ENCODE measurements at regions not wholly inside any gene's neighbourhood (a gene's known extent, or its start where the extent isn't known, plus 50 kb on each side); places are given as distances from the start of the nearest gene placed in this dataset.

- DNase-seq (ENCODE audit: low read depth in 2 of 2) = no peak
These were observed 85.2 kb upstream of the IGLL5 start for GRCh38 chr22:22802339-22802970.

DNA sequence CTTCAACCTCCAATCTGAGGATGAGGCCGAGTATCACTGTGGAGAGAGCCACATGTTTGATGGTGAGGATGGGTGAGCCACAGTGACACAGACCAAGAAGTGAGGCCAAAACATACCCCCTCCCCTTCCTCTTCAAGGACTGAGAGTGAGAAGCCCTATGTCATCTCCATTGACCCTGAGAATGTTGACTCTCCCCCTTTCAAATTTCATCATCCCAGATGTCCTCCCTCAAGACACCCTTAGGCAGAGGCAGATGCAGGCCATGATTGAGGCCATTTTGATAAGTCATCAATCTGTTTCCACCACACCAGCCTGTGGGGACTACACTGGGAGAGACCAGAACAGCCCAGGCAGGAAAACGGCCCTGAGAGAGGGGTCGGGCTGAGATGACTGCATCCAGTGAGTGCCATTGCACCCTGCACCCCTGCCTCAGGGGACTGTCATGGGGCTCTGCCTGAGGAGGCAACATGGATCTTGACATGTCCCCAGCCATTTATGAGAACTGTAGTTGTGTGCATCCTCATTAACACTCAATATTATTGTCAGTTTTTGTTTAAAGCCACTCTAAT is 84.2 kb upstream of the IGLL5 start:
- DNase-seq (ENCODE audit: low read depth in 2 of 2) = no peak

- peak; percentile 34 to 48 for DNase-seq (ENCODE audit: low read depth in 2 of 2)
These were observed 77.6 kb upstream of the IGLL5 start for GRCh38 chr22:22810018-22810427.

DNA sequence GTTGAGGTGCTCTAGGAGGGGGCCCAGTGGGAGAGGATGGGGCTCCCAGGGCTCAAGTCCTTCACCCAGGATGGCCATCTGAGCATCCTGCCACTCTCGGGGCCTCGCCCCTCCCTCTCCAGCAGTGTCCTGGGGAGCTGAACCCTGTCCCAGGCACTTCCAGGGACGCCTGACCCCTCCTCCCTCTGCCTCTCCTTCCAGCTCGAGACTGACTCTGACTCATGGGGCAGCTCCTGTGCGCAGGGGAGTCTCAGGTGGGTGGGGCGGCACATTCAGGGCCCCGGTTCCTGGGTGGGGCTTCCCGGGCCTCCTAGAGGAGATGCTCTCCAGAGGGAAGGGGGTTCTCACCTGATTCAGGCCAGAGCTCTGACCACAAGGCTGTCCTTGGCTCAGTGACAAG is 77.1 kb upstream of the IGLL5 start:
- no peak for DNase-seq (ENCODE audit: low read depth in 2 of 2)

DNA sequence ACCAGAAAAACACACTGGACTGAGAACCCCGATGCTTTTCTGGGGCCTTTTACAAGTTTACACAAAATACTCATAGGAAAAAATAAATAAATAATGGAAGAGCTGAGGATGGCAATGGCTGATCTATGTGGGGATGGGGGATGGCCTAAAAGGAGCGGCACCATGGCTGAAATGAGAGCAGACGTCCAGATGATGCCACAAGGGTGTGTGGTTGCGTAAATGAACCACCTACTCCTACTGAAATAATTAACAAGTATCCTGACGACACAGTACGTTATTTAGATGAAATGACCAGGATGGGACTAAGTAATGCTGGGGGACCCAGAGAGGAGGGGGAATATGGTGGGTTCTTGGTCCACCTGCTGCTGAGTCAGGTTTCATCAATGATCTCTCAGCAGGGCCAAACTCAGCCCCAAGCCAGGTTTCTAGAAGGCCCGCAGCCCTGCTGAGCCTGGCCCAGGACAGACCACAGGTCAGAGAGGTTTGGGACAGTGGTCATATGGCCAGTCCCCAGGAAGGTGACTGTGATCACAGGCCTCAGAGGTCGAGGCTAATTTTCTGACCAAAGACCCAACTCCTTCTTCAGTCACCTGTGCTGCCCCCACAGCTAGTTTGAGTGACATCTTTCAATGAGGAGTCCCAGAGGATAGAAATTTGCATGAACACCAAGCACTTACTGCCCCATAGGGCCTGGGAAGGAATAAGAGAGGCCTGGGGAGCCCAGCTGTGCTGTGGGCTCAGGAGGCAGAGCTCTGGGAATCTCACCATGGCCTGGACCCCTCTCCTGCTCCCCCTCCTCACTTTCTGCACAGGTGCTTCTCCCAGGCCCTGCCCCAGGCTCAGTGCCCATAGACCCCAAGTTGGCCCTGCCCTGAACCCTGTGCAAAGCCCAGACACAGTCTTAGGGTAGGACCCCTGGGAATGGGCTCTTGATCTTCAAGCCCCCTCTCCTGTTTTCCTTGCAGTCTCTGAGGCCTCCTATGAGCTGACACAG is 76.3 kb upstream of the IGLL5 start:
- DNase-seq (ENCODE audit: low read depth in 2 of 2) = no peak

- no peak for DNase-seq (ENCODE audit: low read depth in 2 of 2)
These were observed 75.3 kb upstream of the IGLL5 start for GRCh38 chr22:22812031-22812905.

GRCh38 chr22:22813126-22814075 is 74.2 kb upstream of the IGLL5 start:
- DNase-seq (ENCODE audit: low read depth in 2 of 2) = no peak

DNA sequence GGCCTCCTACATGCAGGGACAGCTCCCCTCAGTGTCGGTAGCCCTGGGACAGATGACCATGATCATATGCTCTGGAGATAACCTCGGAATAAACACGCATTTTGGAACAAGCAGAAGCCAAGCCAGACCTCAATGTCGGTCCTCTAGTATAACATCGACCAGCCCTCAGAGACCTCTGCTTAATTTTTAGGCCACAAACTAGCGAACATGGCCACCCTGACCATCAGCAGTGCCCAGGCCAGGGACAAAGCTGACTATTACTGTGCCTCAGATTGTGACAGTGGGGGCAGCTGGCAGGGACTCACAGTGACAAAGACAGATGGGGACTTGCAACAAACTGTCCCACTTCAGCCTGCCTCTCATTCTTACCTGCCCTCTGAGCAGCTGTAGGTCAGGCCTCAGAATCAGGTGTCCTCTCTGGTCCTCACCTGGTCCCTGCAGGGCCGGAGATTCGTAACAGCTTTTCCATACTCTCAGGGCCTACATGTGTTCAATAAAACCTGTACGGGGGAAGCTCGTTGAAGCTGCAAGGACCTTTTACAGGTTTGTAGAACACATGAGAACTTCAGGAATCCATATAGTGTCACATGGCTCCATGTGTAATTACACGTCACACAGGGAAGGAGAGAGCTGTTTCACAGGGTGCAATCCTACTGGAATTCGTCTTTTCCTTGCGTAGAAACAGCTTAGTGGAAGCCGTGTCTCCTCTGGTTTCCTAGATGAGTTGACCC is 72.8 kb upstream of the IGLL5 start:
- DNase-seq (ENCODE audit: low read depth in 2 of 2) = no peak

- no peak for DNase-seq (ENCODE audit: low read depth in 2 of 2)
These were observed 72.0 kb upstream of the IGLL5 start for GRCh38 chr22:22815397-22816170.

- no peak for DNase-seq (ENCODE audit: low read depth in 2 of 2)
These were observed 71.5 kb upstream of the IGLL5 start for GRCh38 chr22:22816171-22816514.

DNA sequence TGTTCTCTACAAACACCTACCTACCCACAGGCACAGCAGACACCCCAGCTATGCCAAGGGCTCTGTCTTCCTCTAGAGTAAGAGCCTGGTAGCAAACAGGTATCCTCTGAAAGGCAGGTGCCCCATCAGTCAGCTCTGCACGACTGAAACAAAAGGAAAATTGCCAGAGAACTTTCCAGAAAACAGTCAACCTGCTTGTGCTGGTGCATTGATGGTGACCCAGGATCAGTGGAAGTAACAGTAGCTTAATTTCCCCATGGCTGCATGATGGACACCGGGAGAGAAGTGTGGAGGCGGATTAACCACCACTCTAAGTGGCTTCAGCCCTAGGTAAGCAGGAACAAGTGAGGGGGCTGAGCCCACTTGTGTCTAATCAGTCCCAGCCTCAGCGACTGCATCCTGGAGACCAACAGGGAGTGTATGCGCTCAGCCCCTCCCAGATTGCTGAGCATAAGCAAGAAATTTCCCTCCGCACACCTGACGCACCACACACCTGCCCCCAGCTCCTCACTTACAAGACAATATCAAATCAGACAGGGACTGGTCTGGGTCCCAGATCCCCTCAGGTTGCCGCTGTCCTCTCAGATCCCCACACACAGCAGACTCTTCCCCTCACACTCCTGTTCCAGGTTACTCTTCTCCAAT is 70.7 kb upstream of the IGLL5 start:
- DNase-seq (ENCODE audit: low read depth in 2 of 2) = no peak

GRCh38 chr22:22817468-22818201 is 70.0 kb upstream of the IGLL5 start:
- no peak for DNase-seq (ENCODE audit: low read depth in 2 of 2)

- no peak for DNase-seq (ENCODE audit: low read depth in 2 of 2)
These were observed 69.4 kb upstream of the IGLL5 start for GRCh38 chr22:22818202-22818538.

- no peak for DNase-seq (ENCODE audit: low read depth in 2 of 2)
These were observed 68.5 kb upstream of the IGLL5 start for GRCh38 chr22:22818861-22819855.

- DNase-seq (ENCODE audit: low read depth in 2 of 2) = no peak
These were observed 67.5 kb upstream of the IGLL5 start for GRCh38 chr22:22820076-22820475.

DNA sequence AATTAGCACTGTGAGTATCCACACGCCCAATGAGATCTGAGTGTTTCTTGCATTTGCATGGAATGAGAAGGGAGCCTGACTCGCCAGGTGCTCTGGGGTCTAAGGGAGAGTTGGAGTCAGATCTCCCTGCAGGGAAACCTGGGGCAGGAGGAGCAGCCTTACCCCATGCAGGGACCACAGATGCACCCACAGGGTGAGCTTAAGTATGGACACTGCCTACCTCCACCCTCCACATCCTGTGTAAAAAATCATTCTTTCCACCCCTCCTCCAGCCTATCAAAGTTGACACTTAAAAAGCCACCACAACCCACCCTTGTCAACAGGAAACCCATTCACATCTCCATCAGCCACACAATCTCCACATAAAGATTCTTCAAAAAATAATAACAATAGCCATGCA is 67.0 kb upstream of the IGLL5 start:
- DNase-seq (ENCODE audit: low read depth in 2 of 2) = no peak

GRCh38 chr22:22821340-22821739 is 66.3 kb upstream of the IGLL5 start:
- no peak for DNase-seq (ENCODE audit: low read depth in 2 of 2)
